HepG2 (cell line): ENCODE measurements at regions not wholly inside any gene's neighbourhood (a gene's known extent, or its start where the extent isn't known, plus 50 kb on each side); places are given as distances from the start of the nearest gene placed in this dataset.

ENCODE experiments used
- PPARG ChIP-seq: conservative IDR thresholded peaks from 2 replicates; pipeline ENCODE4 v1.6.1; 2016; ENCODE audit warnings: missing biosample characterization, missing genetic modification reagents
- PRDM15 ChIP-seq: sonication (generic); formaldehyde crosslinking; IDR thresholded peaks from 2 replicates; pipeline ENCODE4 v1.4.0; 2020; ENCODE audit warnings: missing genetic modification reagents
- ZNF335 ChIP-seq: sonication (generic); formaldehyde crosslinking; IDR thresholded peaks from 2 replicates; pipeline ENCODE4 v1.4.0; 2020; ENCODE audit warnings: missing genetic modification reagents
- ZNF660 ChIP-seq: sonication (generic); formaldehyde crosslinking; IDR thresholded peaks from 2 replicates; pipeline ENCODE4 v1.5.1; 2020; ENCODE audit warnings: mild to moderate bottlenecking, low read depth, missing genetic modification reagents, borderline replicate concordance
- TF ChIP-seq, protein P1 (sequence below): sonication (generic); formaldehyde crosslinking; conservative IDR thresholded peaks from 2 replicates; pipeline ENCODE4 v1.4.0; 2020; ENCODE audit warnings: missing genetic modification reagents
- TF ChIP-seq, protein P2 (sequence below): sonication (generic); formaldehyde crosslinking; IDR thresholded peaks from 2 replicates; pipeline ENCODE4 v1.9.0; 2021; ENCODE audit warnings: missing genetic modification reagents, borderline replicate concordance
- TF ChIP-seq, protein P3 (sequence below): sonication (generic); formaldehyde crosslinking; IDR thresholded peaks from 2 replicates; pipeline ENCODE4 v1.5.0; 2020; ENCODE audit warnings: missing genetic modification reagents

DNA sequence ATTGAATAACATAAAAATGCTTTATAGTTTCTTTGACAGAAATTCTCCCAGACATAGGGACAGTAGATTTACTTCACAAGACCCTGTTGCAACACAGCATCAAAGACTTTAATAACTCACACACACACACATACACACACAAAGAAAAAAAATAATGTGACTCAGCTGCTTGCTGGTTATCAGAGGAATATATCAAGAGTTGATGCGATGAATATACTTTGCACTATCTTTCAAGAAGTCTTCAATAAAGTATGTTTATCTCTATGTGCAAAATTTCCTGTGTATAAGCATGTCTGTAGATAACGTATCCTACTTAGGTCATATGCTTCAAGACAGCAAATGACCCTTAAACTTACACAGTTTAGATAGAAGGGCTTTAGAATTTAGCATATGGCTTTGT lies 243.1 kb downstream of the ARL4A start:
- TF ChIP-seq, protein P1, sequence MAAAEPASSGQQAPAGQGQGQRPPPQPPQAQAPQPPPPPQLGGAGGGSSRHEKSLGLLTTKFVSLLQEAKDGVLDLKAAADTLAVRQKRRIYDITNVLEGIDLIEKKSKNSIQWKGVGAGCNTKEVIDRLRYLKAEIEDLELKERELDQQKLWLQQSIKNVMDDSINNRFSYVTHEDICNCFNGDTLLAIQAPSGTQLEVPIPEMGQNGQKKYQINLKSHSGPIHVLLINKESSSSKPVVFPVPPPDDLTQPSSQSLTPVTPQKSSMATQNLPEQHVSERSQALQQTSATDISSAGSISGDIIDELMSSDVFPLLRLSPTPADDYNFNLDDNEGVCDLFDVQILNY (CRISPR knock-in tag) = no peak
- TF ChIP-seq PPARG (CRISPR knock-in tag) = no peak
- TF ChIP-seq ZNF660 = no peak
- TF ChIP-seq, protein P2, sequence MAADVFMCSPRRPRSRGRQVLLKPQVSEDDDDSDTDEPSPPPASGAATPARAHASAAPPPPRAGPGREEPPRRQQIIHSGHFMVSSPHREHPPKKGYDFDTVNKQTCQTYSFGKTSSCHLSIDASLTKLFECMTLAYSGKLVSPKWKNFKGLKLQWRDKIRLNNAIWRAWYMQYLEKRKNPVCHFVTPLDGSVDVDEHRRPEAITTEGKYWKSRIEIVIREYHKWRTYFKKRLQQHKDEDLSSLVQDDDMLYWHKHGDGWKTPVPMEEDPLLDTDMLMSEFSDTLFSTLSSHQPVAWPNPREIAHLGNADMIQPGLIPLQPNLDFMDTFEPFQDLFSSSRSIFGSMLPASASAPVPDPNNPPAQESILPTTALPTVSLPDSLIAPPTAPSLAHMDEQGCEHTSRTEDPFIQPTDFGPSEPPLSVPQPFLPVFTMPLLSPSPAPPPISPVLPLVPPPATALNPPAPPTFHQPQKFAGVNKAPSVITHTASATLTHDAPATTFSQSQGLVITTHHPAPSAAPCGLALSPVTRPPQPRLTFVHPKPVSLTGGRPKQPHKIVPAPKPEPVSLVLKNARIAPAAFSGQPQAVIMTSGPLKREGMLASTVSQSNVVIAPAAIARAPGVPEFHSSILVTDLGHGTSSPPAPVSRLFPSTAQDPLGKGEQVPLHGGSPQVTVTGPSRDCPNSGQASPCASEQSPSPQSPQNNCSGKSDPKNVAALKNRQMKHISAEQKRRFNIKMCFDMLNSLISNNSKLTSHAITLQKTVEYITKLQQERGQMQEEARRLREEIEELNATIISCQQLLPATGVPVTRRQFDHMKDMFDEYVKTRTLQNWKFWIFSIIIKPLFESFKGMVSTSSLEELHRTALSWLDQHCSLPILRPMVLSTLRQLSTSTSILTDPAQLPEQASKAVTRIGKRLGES (CRISPR knock-in tag) = no peak
- TF ChIP-seq PRDM15 (CRISPR knock-in tag) = no peak
- no peak for TF ChIP-seq ZNF335 (CRISPR knock-in tag)
- TF ChIP-seq, protein P3, sequence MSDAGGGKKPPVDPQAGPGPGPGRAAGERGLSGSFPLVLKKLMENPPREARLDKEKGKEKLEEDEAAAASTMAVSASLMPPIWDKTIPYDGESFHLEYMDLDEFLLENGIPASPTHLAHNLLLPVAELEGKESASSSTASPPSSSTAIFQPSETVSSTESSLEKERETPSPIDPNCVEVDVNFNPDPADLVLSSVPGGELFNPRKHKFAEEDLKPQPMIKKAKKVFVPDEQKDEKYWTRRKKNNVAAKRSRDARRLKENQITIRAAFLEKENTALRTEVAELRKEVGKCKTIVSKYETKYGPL (CRISPR knock-in tag) = no peak
